Right lobe of liver (tissue), 4 donors: ENCODE measurements at regions not wholly inside any gene's neighbourhood (a gene's known extent, or its start where the extent isn't known, plus 50 kb on each side); places are given as distances from the start of the nearest gene placed in this dataset.

ENCODE experiments used
- CTCF ChIP-seq, 4 donors: fragments of 200-600 bp in 3 of 4; fragments of 450-650 bp in 1 of 4; IDR thresholded peaks; one replicate each; pipeline versions ENCODE4 v1.5.1 to v1.8.0; 2016 to 2022; ENCODE audit warnings: antibody characterized with exemption in 4 of 4, mild to moderate bottlenecking in 2 of 4
- POLR2A ChIP-seq: fragments of 450-650 bp; IDR thresholded peaks from one replicate; pipeline ENCODE4 v1.6.1; 2017; ENCODE audit warnings: antibody characterized with exemption, mild to moderate bottlenecking
- donor health status: DM: no; HTN: no; CAD: no.
- donor health status: DM: no; HTN: no; CAD: no.
- donor health status: DM: no; HTN: yes; CAD: no.

GRCh38 chr7:112854169-112854568 lies 64.0 kb upstream of the TMEM168 start:
- no peak for TF ChIP-seq CTCF (IDR thresholded peaks at IDR 0.05)
- TF ChIP-seq POLR2A: no peak
